Testis (tissue), 2 donors: ENCODE measurements at regions not wholly inside any gene's neighbourhood (a gene's known extent, or its start where the extent isn't known, plus 50 kb on each side); places are given as distances from the start of the nearest gene placed in this dataset.

Experiments
- DNase-seq: peaks from one replicate; pipeline ENCODE4 v3.0.0-alpha.2; 2019
- H3K27ac ChIP-seq, 2 donors: fragments of 200-600 bp; sonication (generic); one replicate each; pipeline ENCODE4 v1.5.1; 2019
- H3K27me3 ChIP-seq: fragments of 200-600 bp; sonication (generic); one replicate; pipeline ENCODE4 v1.5.1; 2019
- H3K36me3 ChIP-seq: fragments of 200-600 bp; sonication (generic); one replicate; pipeline ENCODE4 v1.5.1; 2017; ENCODE audit warnings: low read depth; ENCODE audit errors: missing control alignments
- H3K4me1 ChIP-seq: fragments of 200-600 bp; sonication (generic); one replicate; pipeline ENCODE4 v1.5.1; 2019
- H3K4me3 ChIP-seq, 2 donors: fragments of 200-600 bp; sonication (generic); one replicate each; pipeline ENCODE4 v1.5.1; 2017 to 2019
- H3K9me3 ChIP-seq: fragments of 200-600 bp; sonication (generic); one replicate; pipeline ENCODE4 v1.5.1; 2017
- POLR2A ChIP-seq: fragments of 450-650 bp; IDR thresholded peaks from one replicate; pipeline ENCODE4 v1.6.1; 2017; ENCODE audit warnings: antibody characterized with exemption, mild to moderate bottlenecking, moderate library complexity
- WGBS, 2 donors: methylation state at CpG; one replicate each; pipeline ENCODE4 v1.1.5; 2018; 5-methylcytosine and 5-hydroxymethylcytosine counted together
- intact Hi-C: fragments of 100-400 bp; cut with DNase I; formaldehyde crosslinking; loops from one replicate; pipeline ENCODE4 v1.15.1; 2023; ENCODE audit warnings: low total_unique reads
- TF ChIP-seq, protein P1 (sequence below), 3 experiments: fragments of 450-650 bp in 2 of 3; fragments of 200-600 bp in 1 of 3; sonication (generic) in 1 of 3; IDR thresholded peaks; one replicate each; pipeline ENCODE4 v1.5.1; 2016 to 2019; ENCODE audit warnings: antibody characterized with exemption in 3 of 3, mild to moderate bottlenecking in 2 of 3, moderate library complexity in 1 of 3

DNA sequence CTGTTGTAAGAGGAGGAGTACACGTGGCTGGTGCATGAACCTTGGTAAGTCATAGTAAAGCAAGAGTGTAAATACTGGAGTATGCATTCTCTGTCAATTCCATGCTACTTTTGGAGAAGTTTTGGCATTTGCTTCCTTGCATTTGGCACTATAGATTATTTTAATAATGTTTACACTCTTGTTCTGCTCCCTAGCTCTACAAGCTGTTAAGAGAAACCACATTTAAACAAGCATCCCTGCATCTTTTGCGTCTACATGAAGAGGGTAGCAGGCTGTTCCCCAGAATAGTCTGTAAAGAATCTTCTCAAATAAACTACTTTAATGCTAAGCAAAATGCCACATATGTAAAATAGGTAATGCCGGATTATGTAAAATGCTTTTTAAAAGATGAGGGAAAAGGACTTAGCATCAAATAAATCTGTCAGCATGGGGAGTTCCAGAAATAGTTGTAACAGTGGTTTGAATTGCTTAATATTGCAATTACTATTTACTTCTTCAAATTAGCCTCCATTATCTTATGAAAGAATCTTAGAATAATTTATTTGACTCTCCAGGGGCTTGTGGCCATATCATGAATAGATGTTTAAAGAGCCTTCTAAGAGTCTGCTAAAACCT is 2127.3 kb upstream of the WWC1 start:
- intact Hi-C loops, result no loop called here
- no peaks in the 10 kb centered on the region for H3K27me3 ChIP-seq
- DNase-seq, result no peak
- no peaks in the 10 kb centered on the region for H3K36me3 ChIP-seq
- H3K4me3 ChIP-seq, result no peak overlapping the region
- no peaks in the 10 kb centered on the region for H3K9me3 ChIP-seq
- TF ChIP-seq, protein P1, sequence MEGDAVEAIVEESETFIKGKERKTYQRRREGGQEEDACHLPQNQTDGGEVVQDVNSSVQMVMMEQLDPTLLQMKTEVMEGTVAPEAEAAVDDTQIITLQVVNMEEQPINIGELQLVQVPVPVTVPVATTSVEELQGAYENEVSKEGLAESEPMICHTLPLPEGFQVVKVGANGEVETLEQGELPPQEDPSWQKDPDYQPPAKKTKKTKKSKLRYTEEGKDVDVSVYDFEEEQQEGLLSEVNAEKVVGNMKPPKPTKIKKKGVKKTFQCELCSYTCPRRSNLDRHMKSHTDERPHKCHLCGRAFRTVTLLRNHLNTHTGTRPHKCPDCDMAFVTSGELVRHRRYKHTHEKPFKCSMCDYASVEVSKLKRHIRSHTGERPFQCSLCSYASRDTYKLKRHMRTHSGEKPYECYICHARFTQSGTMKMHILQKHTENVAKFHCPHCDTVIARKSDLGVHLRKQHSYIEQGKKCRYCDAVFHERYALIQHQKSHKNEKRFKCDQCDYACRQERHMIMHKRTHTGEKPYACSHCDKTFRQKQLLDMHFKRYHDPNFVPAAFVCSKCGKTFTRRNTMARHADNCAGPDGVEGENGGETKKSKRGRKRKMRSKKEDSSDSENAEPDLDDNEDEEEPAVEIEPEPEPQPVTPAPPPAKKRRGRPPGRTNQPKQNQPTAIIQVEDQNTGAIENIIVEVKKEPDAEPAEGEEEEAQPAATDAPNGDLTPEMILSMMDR (IDR thresholded peaks at IDR 0.05), result no peak
- no peak for TF ChIP-seq POLR2A
- H3K27ac ChIP-seq, result no peak overlapping the region
- H3K4me1 ChIP-seq, result no peaks in the 10 kb centered on the region
- WGBS, 2 donors, result 58 to 71% methylated on average over 3 of the region's 3 CpGs

DNA sequence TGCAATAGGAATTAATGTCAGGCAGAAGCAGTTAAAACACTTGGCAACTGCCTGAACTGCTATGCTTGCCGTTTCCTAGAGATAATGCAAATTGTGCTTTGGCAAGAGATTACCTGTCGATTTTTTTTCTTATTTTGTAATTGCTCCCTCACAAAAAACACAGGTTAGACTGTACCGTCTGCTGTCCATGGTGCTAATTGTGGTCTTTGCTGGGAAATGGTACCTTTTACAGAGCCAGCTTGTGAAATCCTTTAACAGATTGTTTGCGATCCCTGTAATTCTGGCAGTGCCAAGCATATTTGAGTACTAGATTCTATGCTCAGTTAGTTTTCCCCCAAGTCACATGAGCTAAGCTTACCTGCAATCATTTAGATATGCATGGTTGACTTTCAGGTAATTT is 2125.8 kb upstream of the WWC1 start:
- TF ChIP-seq, protein P1 (IDR thresholded peaks at IDR 0.05), result no peak
- TF ChIP-seq POLR2A, result no peak
- Histone ChIP-seq H3K9me3 (no peaks in the 10 kb centered on the region), H3K36me3 (no peaks in the 10 kb centered on the region), H3K4me1 (no peaks in the 10 kb centered on the region), H3K27ac (no peak overlapping the region), H3K27me3 (no peaks in the 10 kb centered on the region), H3K4me3 (no peak overlapping the region)
- 28 to 29% methylated on average over 4 of the region's 4 CpGs for WGBS, 2 donors
- intact Hi-C loops, result no loop called here
- no peak for DNase-seq

DNA sequence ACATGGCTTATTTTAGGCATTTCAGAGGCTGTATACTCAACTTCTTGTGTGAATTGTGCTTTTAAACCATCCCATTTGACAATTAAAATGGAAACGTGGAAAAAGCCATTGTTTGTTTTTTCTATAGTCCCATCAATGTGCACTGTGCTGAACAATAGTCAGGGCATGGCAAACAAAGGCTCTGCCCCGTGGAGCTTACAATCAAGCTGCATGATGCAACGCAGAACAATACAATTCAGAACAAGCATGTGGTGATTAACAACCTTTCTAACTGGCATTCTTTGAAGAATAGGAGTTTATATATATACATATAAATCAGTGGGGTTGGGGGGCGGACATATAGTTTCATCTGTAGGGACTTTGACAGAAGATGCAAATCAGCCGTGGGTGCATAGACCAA is 2125.4 kb upstream of the WWC1 start:
- Histone ChIP-seq H3K4me1 (no peaks in the 10 kb centered on the region), H3K4me3 (no peak overlapping the region), H3K27ac (no peak overlapping the region), H3K36me3 (no peaks in the 10 kb centered on the region), H3K9me3 (no peaks in the 10 kb centered on the region), H3K27me3 (no peaks in the 10 kb centered on the region)
- DNase-seq, result no peak
- TF ChIP-seq, protein P1 (IDR thresholded peaks at IDR 0.05), result no peak
- no peak for TF ChIP-seq POLR2A
- WGBS, 2 donors, result 45 to 54% methylated on average over 5 of the region's 5 CpGs
- intact Hi-C loops, result no loop called here

DNA sequence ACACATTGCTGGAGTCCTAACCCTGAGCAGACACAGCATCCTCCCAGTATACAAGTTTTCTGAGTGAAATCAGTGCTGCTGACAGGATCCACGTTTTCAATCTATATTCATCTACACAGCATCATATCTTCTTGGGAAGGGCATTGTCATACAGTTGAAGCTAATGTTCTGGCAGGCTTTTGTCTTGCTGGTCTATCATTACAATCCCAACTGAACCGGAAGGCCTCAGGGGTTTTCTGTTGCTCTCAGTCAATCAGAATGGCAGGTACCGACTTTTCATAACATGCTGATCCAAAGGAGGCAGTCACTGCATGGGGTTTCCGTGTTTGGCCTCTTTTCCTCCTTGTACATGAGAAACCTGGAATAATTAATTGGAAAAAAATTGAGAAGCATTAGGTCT is 2118.8 kb upstream of the WWC1 start:
- no peak overlapping the region for H3K27ac ChIP-seq
- WGBS, 2 donors, result 77% methylated on average over 4 of the region's 4 CpGs
- no peak for DNase-seq
- intact Hi-C loops, result no loop called here
- no peaks in the 10 kb centered on the region for H3K9me3 ChIP-seq
- H3K36me3 ChIP-seq, result no peaks in the 10 kb centered on the region
- H3K4me3 ChIP-seq, result no peak overlapping the region
- TF ChIP-seq POLR2A, result no peak
- no peaks in the 10 kb centered on the region for H3K27me3 ChIP-seq
- H3K4me1 ChIP-seq, result no peaks in the 10 kb centered on the region

DNA sequence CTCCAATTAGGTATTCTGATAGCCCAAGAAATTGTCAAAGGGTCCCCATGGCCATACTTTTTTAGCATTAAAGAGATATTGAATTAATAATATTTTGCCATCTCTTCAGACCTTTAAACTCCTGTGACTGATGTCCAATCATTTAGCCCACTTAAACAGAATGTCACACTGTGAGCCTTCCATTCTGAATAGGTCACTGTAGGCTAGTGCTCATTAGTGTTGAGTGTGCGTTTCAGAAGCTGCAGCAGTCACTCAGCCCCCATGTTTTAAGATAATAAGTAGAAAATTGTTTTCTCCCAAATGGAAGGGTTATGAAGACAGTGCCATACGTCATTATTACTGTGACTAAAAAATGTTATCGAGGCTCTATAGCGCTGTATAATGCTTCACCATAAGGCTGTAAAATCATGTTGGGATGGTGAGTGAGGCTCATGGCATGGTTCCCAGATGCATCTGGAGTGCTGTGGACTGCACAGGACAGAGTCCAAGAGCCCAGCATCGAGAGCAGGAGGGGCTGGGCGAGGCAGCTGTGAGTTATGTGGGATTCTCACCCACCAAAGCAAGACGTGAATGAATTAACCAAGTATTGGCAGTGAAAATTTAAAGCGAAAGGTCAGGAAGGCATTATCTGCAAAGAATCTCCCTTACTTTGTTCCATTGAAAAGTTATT is 2112.9 kb upstream of the WWC1 start:
- H3K36me3 ChIP-seq, result no peaks in the 10 kb centered on the region
- H3K27ac ChIP-seq, result no peak overlapping the region
- TF ChIP-seq POLR2A, result no peak
- TF ChIP-seq, protein P1 (IDR thresholded peaks at IDR 0.05), result no peak
- intact Hi-C loops, result no loop called here
- H3K27me3 ChIP-seq, result no peaks in the 10 kb centered on the region
- H3K4me1 ChIP-seq, result no peaks in the 10 kb centered on the region
- WGBS, 2 donors, result 50 to 60% methylated on average over 8 of the region's 8 CpGs
- H3K4me3 ChIP-seq, result no peak overlapping the region
- H3K9me3 ChIP-seq, result no peaks in the 10 kb centered on the region
- no peak for DNase-seq
